ENCODE measurements at regions not wholly inside any gene's neighbourhood (a gene's known extent, or its start where the extent isn't known, plus 50 kb on each side); places are given as distances from the start of the nearest gene placed in this dataset.
"Not testable (repeated sequence)": the region's sequence is repeated elsewhere in the genome, so short reads cannot be mapped to it uniquely, and the experiment has no call there.

DNA sequence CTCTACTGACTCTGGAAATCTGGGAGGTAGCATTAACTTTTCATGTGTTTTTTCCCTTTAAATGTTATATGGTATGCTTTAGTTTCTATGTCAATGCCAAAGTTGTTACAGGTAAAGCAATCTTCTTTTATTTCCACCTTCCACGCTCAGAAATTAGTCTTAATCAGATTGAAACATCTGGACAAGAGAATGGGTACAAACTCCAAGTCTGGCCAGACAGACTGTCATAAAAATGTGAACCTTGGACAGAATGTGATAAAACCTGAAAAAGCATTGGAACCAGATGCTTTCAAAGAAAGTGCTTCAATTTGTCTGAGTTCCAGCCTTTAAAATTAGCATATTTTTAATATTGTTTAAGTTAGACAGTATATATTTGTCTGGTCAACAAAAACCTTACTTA, 110.7 kb upstream of the P2RY1 start:
- DNase-seq = no peak

DNA sequence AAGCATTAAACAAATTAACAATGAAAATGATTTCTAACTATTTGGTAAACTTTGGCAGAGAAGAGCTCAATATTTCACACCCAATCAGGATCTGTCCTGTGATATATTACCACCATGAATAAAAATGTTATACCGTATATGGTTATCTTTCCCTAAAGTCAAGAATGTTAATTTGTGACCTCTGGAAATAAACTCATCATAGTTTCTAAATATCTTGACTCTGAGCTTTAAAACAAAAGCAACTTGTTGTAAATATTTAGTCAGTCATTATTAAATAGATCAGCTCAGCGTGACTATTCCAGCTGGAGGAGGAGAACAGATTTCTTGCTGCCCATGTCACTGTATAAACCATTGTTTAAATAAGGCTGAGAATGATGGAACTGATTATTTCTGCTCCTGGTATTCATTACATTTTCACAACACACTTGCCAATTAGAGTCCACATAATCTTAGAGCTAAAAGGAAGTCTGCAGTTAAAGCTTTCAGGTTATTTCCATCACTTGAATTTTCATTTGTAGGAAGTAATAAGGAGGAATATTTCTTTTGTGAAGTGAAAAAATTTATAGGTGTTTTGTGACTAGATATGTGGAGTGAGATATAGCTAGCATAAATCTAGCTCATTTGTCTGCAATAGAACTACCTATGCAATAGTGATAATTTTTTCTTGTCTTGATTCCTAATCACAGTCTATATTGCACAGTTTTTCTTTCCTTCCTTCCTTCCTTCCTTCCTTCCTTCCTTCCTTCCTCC, 106.5 kb upstream of the P2RY1 start:
- DNase-seq = no peak

GRCh38 chr3:152729906-152730305, 105.0 kb upstream of the P2RY1 start:
- DNase-seq = no peak

DNA sequence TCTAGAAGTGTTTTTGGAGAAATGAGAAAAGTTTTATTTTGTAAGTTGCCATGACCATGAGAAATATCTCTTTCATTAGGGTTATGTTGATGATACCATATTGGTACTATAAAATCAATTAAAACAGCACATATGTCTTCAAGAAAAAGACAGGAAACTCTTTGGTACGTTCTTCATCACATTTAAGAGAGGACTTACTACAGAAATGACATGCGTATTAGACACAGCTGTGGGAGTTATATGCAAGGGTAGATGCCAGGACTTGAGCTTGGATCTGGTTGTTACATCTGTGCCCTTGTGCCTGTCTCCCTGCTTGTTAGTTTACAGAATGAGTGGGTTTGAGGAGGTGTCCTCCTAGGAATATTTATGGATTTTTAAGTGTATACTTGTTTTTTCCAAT, 103.4 kb upstream of the P2RY1 start:
- DNase-seq = no peak

- no peak for DNase-seq
Observed at GRCh38 chr3:152733584-152734119, 101.3 kb upstream of the P2RY1 start.

DNA sequence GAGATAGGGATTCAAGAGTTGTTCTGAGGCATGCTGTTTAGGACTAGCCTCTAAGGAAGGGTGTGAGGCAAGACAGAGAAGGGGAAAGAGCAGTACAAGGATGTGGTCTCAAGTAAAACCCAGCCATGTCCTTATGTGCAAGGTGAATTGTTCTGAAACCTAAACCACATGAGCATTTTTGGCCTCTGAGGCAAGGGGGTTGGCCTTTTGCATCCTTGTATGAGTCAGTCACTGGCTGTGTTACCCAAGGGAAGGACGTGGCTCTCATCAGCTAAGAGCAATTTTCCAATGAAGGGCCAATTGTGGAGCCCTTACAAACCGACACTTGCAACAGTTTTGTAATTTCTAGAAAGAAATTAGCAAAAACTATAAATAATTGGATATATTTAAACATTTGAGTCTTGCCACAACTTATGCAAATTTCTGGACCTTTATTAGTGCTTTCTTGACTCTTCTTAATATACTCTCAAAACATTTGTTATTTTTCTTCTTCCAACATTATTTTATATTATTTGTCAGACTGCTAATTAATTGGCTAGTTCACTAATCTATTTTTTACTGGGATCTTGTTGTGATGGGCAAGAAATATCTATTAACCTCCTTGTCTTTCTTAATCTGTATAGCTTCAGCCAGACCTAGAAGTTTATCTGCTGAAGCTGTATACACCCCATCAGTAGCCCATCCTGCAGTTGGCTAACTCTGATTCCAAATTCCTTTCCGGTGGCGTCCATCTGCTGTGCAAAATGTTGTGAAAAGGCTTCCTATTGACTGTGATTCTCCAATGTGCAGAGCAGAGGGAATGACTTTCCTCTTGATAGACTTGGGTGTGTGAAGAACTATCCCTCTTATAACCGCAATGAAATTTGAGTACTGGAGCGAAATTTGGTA, 97.7 kb upstream of the P2RY1 start:
- no peak for DNase-seq

DNA sequence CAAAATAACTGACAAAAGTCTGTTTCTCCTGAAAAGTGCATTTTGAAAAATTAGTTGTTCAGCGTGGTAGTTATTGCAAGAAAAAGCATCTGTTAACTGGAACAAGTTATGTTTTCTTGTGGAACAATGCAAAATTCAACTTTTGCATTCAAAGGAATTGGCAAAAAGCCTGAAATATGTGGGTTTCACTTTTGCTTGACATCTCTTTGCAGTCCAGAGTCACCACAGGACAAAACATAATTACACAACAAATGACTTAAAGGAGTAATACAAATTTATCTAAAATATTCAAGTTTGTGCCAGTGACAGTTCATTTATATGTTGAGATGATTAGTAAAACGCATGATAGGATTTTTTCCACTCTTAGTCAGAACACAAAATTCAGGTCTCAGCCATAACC, 96.3 kb upstream of the P2RY1 start:
- DNase-seq = no peak

GRCh38 chr3:152742368-152743347, 92.3 kb upstream of the P2RY1 start:
- DNase-seq = no peak

DNA sequence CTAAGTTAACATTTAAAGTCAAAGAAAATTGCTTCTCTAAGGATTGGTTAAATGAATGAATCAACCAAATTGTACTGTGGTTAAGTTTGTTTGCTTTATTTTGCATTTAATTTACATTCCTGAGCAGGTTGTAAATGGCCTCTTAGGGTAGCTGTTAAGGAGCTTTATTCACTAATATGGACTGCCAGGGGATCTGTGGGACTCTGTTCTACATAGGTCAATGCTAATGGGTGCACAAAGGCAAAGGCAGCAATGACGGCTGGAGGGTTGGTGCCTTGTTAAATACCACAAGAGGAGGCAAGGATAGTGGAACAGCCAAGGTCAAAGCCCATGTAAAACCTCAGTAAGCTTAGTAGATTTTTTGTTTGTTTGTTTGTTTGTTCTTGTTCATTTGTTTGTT, 89.3 kb upstream of the P2RY1 start:
- no peak for DNase-seq

DNA sequence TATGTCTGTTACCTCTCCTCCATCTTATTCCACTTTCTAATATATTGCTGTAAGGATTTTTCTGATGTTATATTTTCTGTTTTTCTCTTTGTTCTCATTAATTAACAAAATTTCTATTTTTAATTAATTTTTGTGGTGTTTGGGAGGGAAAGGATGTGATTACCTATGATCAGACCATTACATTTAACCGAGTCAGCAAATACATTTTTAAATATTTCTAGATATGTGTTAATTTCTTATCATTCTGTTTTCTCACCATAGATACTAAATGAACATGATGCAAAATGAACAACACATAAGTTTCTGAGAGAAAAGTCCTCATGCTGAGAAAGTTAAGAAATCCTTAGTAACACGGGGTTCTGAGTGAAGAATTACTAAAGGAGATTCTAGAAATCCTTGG, 80.6 kb upstream of the P2RY1 start:
- DNase-seq = no peak

DNA sequence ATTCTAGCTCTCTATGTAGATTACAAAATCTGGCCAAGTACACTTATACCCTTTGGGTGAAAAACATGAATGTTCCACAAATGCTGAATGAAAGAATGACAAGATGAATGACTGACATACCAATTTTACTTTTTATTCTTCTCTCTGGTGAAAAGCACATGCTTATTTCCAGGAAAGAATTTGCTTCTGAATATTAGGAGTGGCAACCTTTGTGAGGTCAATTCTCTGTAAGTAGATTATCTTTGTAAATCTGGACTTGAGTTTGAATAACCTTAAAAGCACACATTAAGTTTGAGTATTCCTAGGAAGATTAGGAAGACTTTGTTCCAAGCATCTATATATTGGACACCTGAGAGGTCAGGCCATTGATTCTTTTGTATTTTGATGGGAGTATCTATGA, 78.1 kb upstream of the P2RY1 start:
- DNase-seq = no peak

DNA sequence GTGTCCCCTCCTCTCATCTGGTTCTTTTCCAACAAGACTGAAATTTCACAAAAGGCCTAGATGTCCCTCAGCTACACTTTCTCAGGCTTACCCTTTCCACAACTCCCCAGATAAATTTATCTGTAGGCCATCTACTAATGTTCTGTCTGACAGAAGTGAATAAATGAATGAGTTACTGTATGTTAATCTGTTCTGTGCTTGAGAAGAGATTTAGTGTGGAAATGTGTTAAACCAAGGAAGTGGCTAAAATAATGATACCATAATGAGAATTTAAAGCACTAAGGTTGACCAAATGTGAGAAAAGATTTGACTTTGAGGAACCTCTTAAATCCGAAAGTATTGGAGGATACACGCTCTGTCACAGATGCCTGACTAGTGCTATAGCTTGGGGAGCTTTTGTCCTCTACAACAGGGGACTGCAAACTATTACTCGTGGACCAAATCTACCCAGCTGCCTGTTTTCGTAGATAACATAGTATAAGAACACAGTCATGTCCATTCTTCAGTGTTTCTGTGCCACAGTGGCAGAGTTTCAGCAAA, 74.8 kb upstream of the P2RY1 start:
- DNase-seq = no peak

- no peak for DNase-seq
Observed at GRCh38 chr3:152760591-152760990, 74.3 kb upstream of the P2RY1 start.

DNA sequence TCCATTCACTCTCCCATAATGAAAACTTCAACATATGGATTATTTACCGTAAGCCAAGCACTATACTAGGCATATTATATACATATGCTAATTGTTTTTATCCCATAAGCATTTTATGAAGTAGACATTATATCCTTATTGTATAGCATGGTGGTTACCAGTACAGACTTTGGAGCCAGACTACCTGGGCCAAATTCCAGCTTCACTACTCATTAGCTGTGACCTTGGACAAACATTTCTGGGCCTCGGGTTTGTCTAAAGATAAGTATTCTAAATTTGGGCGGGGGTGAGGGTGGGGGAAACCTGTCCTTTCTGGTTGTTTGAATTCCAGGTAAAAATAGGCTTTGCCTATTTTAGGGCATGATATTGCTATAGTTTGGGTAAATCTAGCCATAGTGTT, 66.5 kb upstream of the P2RY1 start:
- no peak for DNase-seq

DNA sequence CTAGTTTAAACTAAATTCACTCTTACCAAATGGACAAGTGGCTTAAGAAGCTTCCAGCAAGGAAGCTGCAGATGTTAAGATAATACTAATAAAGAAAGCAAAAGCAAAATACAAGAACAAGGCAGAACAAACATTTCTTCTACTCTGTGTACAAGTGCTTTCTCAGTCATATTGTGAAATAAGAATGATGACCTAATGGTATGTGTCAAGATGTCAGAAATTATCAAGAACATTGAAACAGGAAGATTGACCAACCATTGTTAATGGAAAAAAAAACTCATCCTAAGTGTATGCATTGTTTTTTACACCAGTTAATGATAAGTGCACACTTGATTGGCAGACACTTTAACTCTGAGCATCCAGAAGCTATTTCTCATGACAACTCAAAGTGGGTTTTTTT, 65.4 kb upstream of the P2RY1 start:
- DNase-seq = no peak

- no peak for DNase-seq
Observed at GRCh38 chr3:152770296-152770695, 64.6 kb upstream of the P2RY1 start.

- DNase-seq = no peak
Observed at GRCh38 chr3:152771120-152771519, 63.8 kb upstream of the P2RY1 start.

- no peak for DNase-seq
Observed at GRCh38 chr3:152772674-152773225, 62.2 kb upstream of the P2RY1 start.

DNA sequence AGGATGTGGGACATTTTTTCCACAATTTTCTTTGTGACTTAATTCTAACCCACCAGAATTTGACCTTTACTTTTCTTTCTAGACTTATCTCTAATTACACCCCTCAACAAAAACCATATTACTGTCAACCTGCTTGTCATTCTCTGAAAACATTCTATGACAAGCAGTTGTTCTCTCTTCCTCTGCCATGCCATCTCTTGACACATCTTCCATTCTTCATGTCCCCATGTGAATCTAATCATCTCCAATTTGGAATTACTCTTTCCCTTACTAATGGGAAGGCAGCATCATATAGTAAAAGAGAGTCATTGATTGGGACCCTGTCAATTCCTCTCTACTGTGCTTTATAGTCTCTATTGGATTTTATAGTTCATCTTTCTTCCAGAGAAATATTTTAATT, 61.3 kb upstream of the P2RY1 start:
- no peak for DNase-seq

- not testable (repeated sequence) for DNase-seq
Observed at GRCh38 chr3:152774230-152774629, 60.7 kb upstream of the P2RY1 start.

GRCh38 chr3:152778022-152778421, 56.9 kb upstream of the P2RY1 start:
- DNase-seq = no peak

GRCh38 chr3:152779653-152780052, 55.3 kb upstream of the P2RY1 start:
- DNase-seq = no peak

Measured in activated gamma-delta T cell (primary cell).